ENCODE measurements at regions not wholly inside any gene's neighbourhood (a gene's known extent, or its start where the extent isn't known, plus 50 kb on each side); places are given as distances from the start of the nearest gene placed in this dataset.

GRCh38 chr21:25370311-25370744, 237.0 kb downstream of the MRPL39 start:
- Histone ChIP-seq H4K8ac (ENCODE audit: low read depth, low read length) (no peak overlapping the region), H4K91ac (ENCODE audit: low read depth, low read length) (no peak overlapping the region), H3K18ac (ENCODE audit: low read length) (no peak overlapping the region), H3K36me3 (ENCODE audit: control insufficient read depth in 1 of 2, insufficient read depth in 2 of 2, low read length in 2 of 2) (no peaks in the 10 kb centered on the region), H3K4ac (ENCODE audit: low read depth, low read length) (no peak overlapping the region), H3K4me1 (ENCODE audit: control insufficient read depth in 1 of 2, insufficient read depth in 2 of 2, low read length in 2 of 2) (peaks cover 0 to 5% of the 10 kb centered on the region in 2 experiments), H2AFZ (ENCODE audit: insufficient read depth, low read length, poor library complexity) (no peak overlapping the region), H3K27ac (ENCODE audit: low read depth, low read length) (no peak overlapping the region), H3K23ac (ENCODE audit: low read length) (no peak overlapping the region), H2AK5ac (ENCODE audit: low read length) (no peak overlapping the region), H3K4me2 (ENCODE audit: low read length) (no peak overlapping the region), H3K27me3 (ENCODE audit: insufficient read depth, low read length) (no peaks in the 10 kb centered on the region), H3K9ac (ENCODE audit: low read length) (no peak overlapping the region), H3K4me3 (ENCODE audit: low read depth, low read length) (no peak overlapping the region), H4K12ac (ENCODE audit: low read depth, low read length) (no peak overlapping the region), H3K79me2 (ENCODE audit: control insufficient read depth, insufficient read depth, low read length, poor library complexity) (no peaks in the 10 kb centered on the region), H2BK5ac (ENCODE audit: low read depth, low read length, poor library complexity) (no peak overlapping the region), H3K79me1 (ENCODE audit: low read length) (no peaks in the 10 kb centered on the region), H3K9me3 (ENCODE audit: insufficient read depth, low read depth, low read length) (no peaks in the 10 kb centered on the region), H2BK12ac (ENCODE audit: low read length) (no peak overlapping the region), H3K14ac (ENCODE audit: low read length) (no peak overlapping the region), H2BK120ac (ENCODE audit: insufficient read depth, low read length, poor library complexity) (no peak overlapping the region)
- no CpG with 5 or more reads among the region's 6 CpGs for WGBS (ENCODE audit: extremely low coverage, insufficient coverage, insufficient read length)
- no peak for DNase-seq

GRCh38 chr21:25369524-25370300, 237.6 kb downstream of the MRPL39 start:
- no peak overlapping the region for H3K4me2 ChIP-seq (ENCODE audit: low read length)
- no peak overlapping the region for H4K91ac ChIP-seq (ENCODE audit: low read depth, low read length)
- no peak overlapping the region for H2AK5ac ChIP-seq (ENCODE audit: low read length)
- no peak overlapping the region for H3K23ac ChIP-seq (ENCODE audit: low read length)
- H3K4me3 ChIP-seq (ENCODE audit: low read depth, low read length) = no peak overlapping the region
- H4K8ac ChIP-seq (ENCODE audit: low read depth, low read length) = no peak overlapping the region
- no peak overlapping the region for H3K9ac ChIP-seq (ENCODE audit: low read length)
- H3K79me2 ChIP-seq (ENCODE audit: control insufficient read depth, insufficient read depth, low read length, poor library complexity) = no peaks in the 10 kb centered on the region
- no peaks in the 10 kb centered on the region for H3K36me3 ChIP-seq (ENCODE audit: control insufficient read depth in 1 of 2, insufficient read depth in 2 of 2, low read length in 2 of 2)
- H2BK120ac ChIP-seq (ENCODE audit: insufficient read depth, low read length, poor library complexity) = no peak overlapping the region
- H3K4ac ChIP-seq (ENCODE audit: low read depth, low read length) = no peak overlapping the region
- H3K9me3 ChIP-seq (ENCODE audit: insufficient read depth, low read depth, low read length) = no peaks in the 10 kb centered on the region
- H2AFZ ChIP-seq (ENCODE audit: insufficient read depth, low read length, poor library complexity) = no peak overlapping the region
- DNase-seq = no peak
- H3K14ac ChIP-seq (ENCODE audit: low read length) = no peak overlapping the region
- no peak overlapping the region for H2BK5ac ChIP-seq (ENCODE audit: low read depth, low read length, poor library complexity)
- H3K18ac ChIP-seq (ENCODE audit: low read length) = no peak overlapping the region
- WGBS (ENCODE audit: extremely low coverage, insufficient coverage, insufficient read length) = no CpG with 5 or more reads among the region's 4 CpGs
- H2BK12ac ChIP-seq (ENCODE audit: low read length) = no peak overlapping the region
- H3K27me3 ChIP-seq (ENCODE audit: insufficient read depth, low read length) = no peaks in the 10 kb centered on the region
- no peaks in the 10 kb centered on the region for H3K79me1 ChIP-seq (ENCODE audit: low read length)
- no peak overlapping the region for H3K27ac ChIP-seq (ENCODE audit: low read depth, low read length)
- no peak overlapping the region for H4K12ac ChIP-seq (ENCODE audit: low read depth, low read length)
- peaks cover 0 to 5% of the 10 kb centered on the region in 2 experiments for H3K4me1 ChIP-seq (ENCODE audit: control insufficient read depth in 1 of 2, insufficient read depth in 2 of 2, low read length in 2 of 2)

- H3K4me2 ChIP-seq (ENCODE audit: low read length) = no peak overlapping the region
- no peak overlapping the region for H4K8ac ChIP-seq (ENCODE audit: low read depth, low read length)
- peaks cover 0 to 5% of the 10 kb centered on the region in 2 experiments for H3K4me1 ChIP-seq (ENCODE audit: control insufficient read depth in 1 of 2, insufficient read depth in 2 of 2, low read length in 2 of 2)
- H2AFZ ChIP-seq (ENCODE audit: insufficient read depth, low read length, poor library complexity) = no peak overlapping the region
- no peaks in the 10 kb centered on the region for H3K36me3 ChIP-seq (ENCODE audit: control insufficient read depth in 1 of 2, insufficient read depth in 2 of 2, low read length in 2 of 2)
- no peak for DNase-seq
- H3K14ac ChIP-seq (ENCODE audit: low read length) = no peak overlapping the region
- H3K27ac ChIP-seq (ENCODE audit: low read depth, low read length) = no peak overlapping the region
- no peak overlapping the region for H2BK5ac ChIP-seq (ENCODE audit: low read depth, low read length, poor library complexity)
- H2BK12ac ChIP-seq (ENCODE audit: low read length) = no peak overlapping the region
- H3K79me2 ChIP-seq (ENCODE audit: control insufficient read depth, insufficient read depth, low read length, poor library complexity) = no peaks in the 10 kb centered on the region
- H3K23ac ChIP-seq (ENCODE audit: low read length) = no peak overlapping the region
- no peaks in the 10 kb centered on the region for H3K27me3 ChIP-seq (ENCODE audit: insufficient read depth, low read length)
- no peaks in the 10 kb centered on the region for H3K9me3 ChIP-seq (ENCODE audit: insufficient read depth, low read depth, low read length)
- no peak overlapping the region for H4K91ac ChIP-seq (ENCODE audit: low read depth, low read length)
- H3K4ac ChIP-seq (ENCODE audit: low read depth, low read length) = no peak overlapping the region
- H2BK120ac ChIP-seq (ENCODE audit: insufficient read depth, low read length, poor library complexity) = no peak overlapping the region
- no peak overlapping the region for H2AK5ac ChIP-seq (ENCODE audit: low read length)
- no peaks in the 10 kb centered on the region for H3K79me1 ChIP-seq (ENCODE audit: low read length)
- no peak overlapping the region for H4K12ac ChIP-seq (ENCODE audit: low read depth, low read length)
- H3K9ac ChIP-seq (ENCODE audit: low read length) = no peak overlapping the region
- WGBS (ENCODE audit: extremely low coverage, insufficient coverage, insufficient read length) = no CpG with 5 or more reads among the region's 7 CpGs
- H3K18ac ChIP-seq (ENCODE audit: low read length) = no peak overlapping the region
- H3K4me3 ChIP-seq (ENCODE audit: low read depth, low read length) = no peak overlapping the region
These were observed 238.8 kb downstream of the MRPL39 start for GRCh38 chr21:25368531-25368930.

GRCh38 chr21:25366116-25366515, 241.2 kb downstream of the MRPL39 start:
- Histone ChIP-seq H3K27me3 (ENCODE audit: insufficient read depth, low read length) (no peaks in the 10 kb centered on the region), H4K12ac (ENCODE audit: low read depth, low read length) (no peak overlapping the region), H4K8ac (ENCODE audit: low read depth, low read length) (no peak overlapping the region), H3K36me3 (ENCODE audit: control insufficient read depth in 1 of 2, insufficient read depth in 2 of 2, low read length in 2 of 2) (no peaks in the 10 kb centered on the region), H3K14ac (ENCODE audit: low read length) (no peak overlapping the region), H3K79me1 (ENCODE audit: low read length) (no peaks in the 10 kb centered on the region), H3K4me1 (ENCODE audit: control insufficient read depth in 1 of 2, insufficient read depth in 2 of 2, low read length in 2 of 2) (peaks cover 0 to 3% of the 10 kb centered on the region in 2 experiments), H3K4me2 (ENCODE audit: low read length) (no peak overlapping the region), H3K4me3 (ENCODE audit: low read depth, low read length) (no peak overlapping the region), H4K91ac (ENCODE audit: low read depth, low read length) (no peak overlapping the region), H2BK5ac (ENCODE audit: low read depth, low read length, poor library complexity) (no peak overlapping the region), H2BK120ac (ENCODE audit: insufficient read depth, low read length, poor library complexity) (no peak overlapping the region), H3K27ac (ENCODE audit: low read depth, low read length) (no peak overlapping the region), H3K18ac (ENCODE audit: low read length) (no peak overlapping the region), H2AFZ (ENCODE audit: insufficient read depth, low read length, poor library complexity) (no peak overlapping the region), H2BK12ac (ENCODE audit: low read length) (no peak overlapping the region), H3K9ac (ENCODE audit: low read length) (no peak overlapping the region), H3K9me3 (ENCODE audit: insufficient read depth, low read depth, low read length) (no peaks in the 10 kb centered on the region), H3K23ac (ENCODE audit: low read length) (no peak overlapping the region), H3K79me2 (ENCODE audit: control insufficient read depth, insufficient read depth, low read length, poor library complexity) (no peaks in the 10 kb centered on the region), H3K4ac (ENCODE audit: low read depth, low read length) (no peak overlapping the region), H2AK5ac (ENCODE audit: low read length) (no peak overlapping the region)
- no CpG with 5 or more reads among the region's 1 CpG for WGBS (ENCODE audit: extremely low coverage, insufficient coverage, insufficient read length)
- DNase-seq = no peak
